Fibroblast of mammary gland (primary cell): ENCODE measurements at regions not wholly inside any gene's neighbourhood (a gene's known extent, or its start where the extent isn't known, plus 50 kb on each side); places are given as distances from the start of the nearest gene placed in this dataset.
A peak's percentile ranks its signal among the peaks of the same experiment; 100 is the strongest.

Experiments
- DNase-seq: peaks from one replicate; pipeline ENCODE4 v3.0.0-alpha.2; 2010; ENCODE audit warnings: low read depth
- H3K4me3 ChIP-seq: 2 replicates; pipeline ENCODE4 v1.5.1; 2011; ENCODE audit warnings: low read depth, mild to moderate bottlenecking, low read length, moderate library complexity; ENCODE audit not compliant: control insufficient read depth
- TF ChIP-seq, protein P1 (sequence below): conservative IDR thresholded peaks from 2 replicates; pipeline ENCODE4 v1.5.1; 2011; ENCODE audit warnings: low read depth, low read length, inconsistent platforms; ENCODE audit not compliant: control insufficient read depth, insufficient read depth

DNA sequence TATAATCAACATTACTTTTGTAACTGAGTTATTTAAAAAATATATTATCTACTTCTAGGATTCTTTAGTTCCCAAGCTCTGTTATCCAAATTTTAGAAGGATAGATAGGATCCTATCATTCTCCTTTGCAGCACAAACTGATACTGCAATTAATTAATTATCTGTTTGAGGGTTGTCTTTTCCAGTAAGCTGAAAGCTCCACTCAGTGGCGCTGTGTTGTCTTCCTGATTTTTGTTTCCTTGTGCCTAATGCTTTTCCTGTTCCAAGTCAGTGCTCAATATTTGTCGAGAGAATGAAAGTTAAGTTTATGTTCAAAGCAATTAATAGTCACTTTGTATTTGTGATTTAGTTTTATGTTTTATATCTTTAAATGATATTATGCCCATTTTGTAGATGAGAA is 107.4 kb upstream of the ANK2 start:
- H3K4me3 ChIP-seq: no peak overlapping the region
- no peak for DNase-seq
- TF ChIP-seq, protein P1, sequence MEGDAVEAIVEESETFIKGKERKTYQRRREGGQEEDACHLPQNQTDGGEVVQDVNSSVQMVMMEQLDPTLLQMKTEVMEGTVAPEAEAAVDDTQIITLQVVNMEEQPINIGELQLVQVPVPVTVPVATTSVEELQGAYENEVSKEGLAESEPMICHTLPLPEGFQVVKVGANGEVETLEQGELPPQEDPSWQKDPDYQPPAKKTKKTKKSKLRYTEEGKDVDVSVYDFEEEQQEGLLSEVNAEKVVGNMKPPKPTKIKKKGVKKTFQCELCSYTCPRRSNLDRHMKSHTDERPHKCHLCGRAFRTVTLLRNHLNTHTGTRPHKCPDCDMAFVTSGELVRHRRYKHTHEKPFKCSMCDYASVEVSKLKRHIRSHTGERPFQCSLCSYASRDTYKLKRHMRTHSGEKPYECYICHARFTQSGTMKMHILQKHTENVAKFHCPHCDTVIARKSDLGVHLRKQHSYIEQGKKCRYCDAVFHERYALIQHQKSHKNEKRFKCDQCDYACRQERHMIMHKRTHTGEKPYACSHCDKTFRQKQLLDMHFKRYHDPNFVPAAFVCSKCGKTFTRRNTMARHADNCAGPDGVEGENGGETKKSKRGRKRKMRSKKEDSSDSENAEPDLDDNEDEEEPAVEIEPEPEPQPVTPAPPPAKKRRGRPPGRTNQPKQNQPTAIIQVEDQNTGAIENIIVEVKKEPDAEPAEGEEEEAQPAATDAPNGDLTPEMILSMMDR: no peak

DNA sequence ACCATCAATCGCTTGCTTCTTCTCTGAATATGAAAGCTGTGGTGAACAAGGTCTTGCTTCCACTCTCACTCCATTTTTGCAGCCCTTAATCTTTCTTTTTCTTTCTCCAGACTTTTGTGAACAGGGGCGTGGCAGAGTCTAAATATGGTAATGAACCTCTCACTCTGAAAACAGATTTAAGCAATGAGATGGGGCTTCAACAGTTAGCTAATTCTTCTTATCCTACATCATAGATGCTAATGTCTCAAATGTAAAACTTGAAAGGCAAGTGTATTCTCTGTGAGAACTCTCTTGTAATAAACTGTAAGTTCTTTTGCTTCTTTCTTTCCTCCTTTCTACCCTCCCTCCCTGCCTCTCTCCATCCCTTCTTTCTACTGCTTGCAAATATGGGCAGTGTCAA is 106.5 kb upstream of the ANK2 start:
- DNase-seq: no peak
- TF ChIP-seq, protein P1: no peak
- H3K4me3 ChIP-seq: no peak overlapping the region

DNA sequence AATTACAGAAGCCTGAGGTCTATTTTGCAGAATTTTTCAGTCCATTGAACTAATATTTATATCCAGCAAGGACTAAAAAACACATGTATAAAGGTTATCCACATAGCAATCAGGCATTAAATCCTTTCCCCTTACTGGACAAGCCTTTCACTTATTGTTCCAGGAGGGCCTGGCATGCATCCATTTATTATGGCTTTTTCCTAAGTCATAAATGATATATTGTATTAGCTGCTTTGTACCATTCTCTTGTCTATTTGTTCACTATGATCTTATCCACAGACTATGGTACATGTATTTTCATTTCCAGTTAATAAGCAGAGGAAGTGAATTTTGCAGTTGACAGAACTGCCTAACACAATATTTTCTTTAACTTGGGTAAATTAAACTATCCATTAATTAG is 105.4 kb upstream of the ANK2 start:
- DNase-seq: no peak
- TF ChIP-seq, protein P1: no peak
- no peak overlapping the region for H3K4me3 ChIP-seq

DNA sequence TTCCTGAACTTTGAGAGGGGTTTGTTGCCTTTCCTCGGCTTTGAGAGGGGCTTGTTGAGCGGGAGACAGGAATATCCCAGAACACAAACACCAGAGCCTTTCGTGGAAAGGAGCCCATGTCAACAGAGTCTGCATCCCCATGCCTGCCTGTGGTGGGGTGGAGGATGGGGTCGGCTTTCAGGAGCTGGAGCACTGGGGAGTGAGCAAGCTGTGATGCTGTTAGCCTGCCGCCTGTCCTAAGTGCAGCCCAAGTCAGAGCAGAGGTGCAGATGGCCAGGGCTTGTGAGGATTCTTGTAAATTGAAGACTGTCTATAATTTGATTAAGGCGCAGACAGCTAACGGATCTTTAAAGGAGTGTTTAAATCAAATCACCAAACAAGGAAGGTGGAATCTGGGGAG is 103.3 kb upstream of the ANK2 start:
- H3K4me3 ChIP-seq: no peak overlapping the region
- no peak for DNase-seq
- TF ChIP-seq, protein P1: no peak

DNA sequence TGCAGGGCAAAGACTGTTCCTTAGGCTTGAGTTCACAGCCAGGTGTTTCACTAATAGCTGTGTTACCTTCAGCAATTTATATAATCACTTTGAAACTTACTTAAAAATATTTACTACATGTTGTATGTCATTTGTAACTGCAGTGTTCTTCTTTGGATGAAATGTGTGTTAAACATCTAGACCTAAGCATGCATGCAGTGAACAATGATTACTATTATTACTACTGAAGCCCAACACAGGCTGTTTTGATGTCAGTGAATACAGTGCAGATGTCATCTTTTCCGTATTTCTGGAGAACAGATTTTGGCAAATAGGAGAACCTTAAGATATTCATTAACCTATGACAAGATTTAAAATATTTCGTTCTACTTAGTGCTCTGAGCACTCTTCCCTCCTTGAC is 101.8 kb upstream of the ANK2 start:
- no peak for DNase-seq
- TF ChIP-seq, protein P1: no peak
- H3K4me3 ChIP-seq: no peak overlapping the region

DNA sequence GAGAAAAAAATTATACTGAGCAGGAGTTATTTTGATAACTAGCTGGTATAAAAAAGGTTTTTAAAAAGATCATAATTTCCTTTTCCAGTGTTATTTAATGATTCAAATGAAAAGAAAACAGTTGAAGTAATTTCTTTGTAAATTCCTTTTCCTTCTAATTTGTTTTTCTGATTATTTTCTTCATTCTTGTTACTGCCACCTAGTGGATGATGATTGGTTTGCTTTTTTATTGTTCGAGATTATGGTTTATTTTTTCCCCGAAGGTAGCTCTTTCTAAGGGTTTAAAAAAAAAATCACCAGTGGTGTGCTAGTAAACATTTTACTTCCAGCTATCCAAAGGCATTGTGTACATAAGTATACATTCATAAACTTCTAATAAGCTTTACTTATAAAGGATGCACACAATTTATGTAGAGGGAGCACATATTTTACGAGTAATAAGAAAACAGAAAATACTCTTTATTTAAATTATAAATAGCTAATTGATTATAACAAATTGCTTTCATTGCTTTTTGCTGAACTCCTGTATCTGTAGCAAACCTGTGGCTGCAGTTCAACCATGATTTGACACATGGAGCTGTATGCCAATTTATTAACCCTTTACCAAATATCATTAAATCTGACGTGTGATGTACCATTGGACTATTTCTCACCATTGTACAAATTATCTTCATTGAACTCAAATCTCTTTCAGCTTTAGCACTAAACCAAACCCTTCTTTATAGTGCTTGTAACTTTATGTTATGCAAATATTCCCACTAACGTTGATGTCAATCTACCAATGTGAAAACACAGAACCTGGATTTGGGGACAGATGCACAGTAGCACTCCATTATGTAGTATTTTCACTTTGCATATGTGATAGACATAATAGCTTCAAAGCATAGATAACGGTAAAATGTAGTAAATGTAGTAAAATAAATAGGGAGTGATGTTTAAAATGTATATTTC is 97.8 kb upstream of the ANK2 start:
- H3K4me3 ChIP-seq: no peak overlapping the region
- DNase-seq: peak; percentile 34

More for the DNA sequence above, 97.8 kb upstream of the ANK2 start:
- TF ChIP-seq, protein P1: peak; percentile 58
